MCF 10A (cell line): ENCODE measurements at regions not wholly inside any gene's neighbourhood (a gene's known extent, or its start where the extent isn't known, plus 50 kb on each side); places are given as distances from the start of the nearest gene placed in this dataset.

Experiments used
- BruUV-seq: library from RNA; stranded (reverse); fragments of 400-500 nt; replicated peaks from 2 replicates; lab custom pipeline; 2021; lab: Mats Ljungman, UMichigan
- CTCF ChIA-PET: fragments of 300-600 bp; sonication (Branson Sonifier 250); formaldehyde crosslinking; extraction: SDS; loops from one replicate; lab custom pipeline; 2021; ENCODE audit warnings: antibody characterized with exemption, inconsistent platforms; lab: Yijun Ruan, JAX
- POLR2A ChIA-PET: fragments of 300-600, 350-650 bp; sonication (Branson Sonifier 250); formaldehyde crosslinking; extraction: SDS; loops from one replicate; lab custom pipeline; 2020; ENCODE audit warnings: antibody characterized with exemption, inconsistent platforms; lab: Yijun Ruan, JAX
- DNase-seq: peaks from one replicate; pipeline ENCODE4 v3.0.0-alpha.2; 2018; ENCODE audit not compliant: unreplicated experiment
- H3K27ac Mint-ChIP-seq: one replicate; pipeline ENCODE4 v1.8.0; 2022; ENCODE audit warnings: mild to moderate bottlenecking, low read depth, mixed read lengths; ENCODE audit not compliant: unreplicated experiment
- H3K27me3 Mint-ChIP-seq: one replicate; pipeline ENCODE4 v1.8.0; 2022; ENCODE audit warnings: mixed read lengths; ENCODE audit not compliant: insufficient read depth, unreplicated experiment
- H3K36me3 Mint-ChIP-seq: one replicate; pipeline ENCODE4 v1.8.0; 2022; ENCODE audit warnings: mild to moderate bottlenecking, moderate library complexity, mixed read lengths; ENCODE audit not compliant: insufficient read depth, unreplicated experiment
- H3K4me1 Mint-ChIP-seq: one replicate; pipeline ENCODE4 v1.8.0; 2022; ENCODE audit warnings: mixed read lengths; ENCODE audit not compliant: insufficient read depth, unreplicated experiment
- H3K4me3 Mint-ChIP-seq: one replicate; pipeline ENCODE4 v1.8.0; 2022; ENCODE audit warnings: mild to moderate bottlenecking, moderate library complexity, mixed read lengths; ENCODE audit not compliant: unreplicated experiment
- H3K9me3 Mint-ChIP-seq: one replicate; pipeline ENCODE4 v1.8.0; 2022; ENCODE audit warnings: mixed read lengths; ENCODE audit not compliant: unreplicated experiment
- intact Hi-C: fragments of 100-400 bp; cut with micrococcal nuclease; formaldehyde crosslinking; loops from 2 replicates; pipeline ENCODE4 v1.14.1; 2022
- TF ChIP-seq, protein P1 (sequence below): fragments of 200-600 bp; IDR thresholded peaks from one replicate; pipeline ENCODE4 v1.8.0; 2022; ENCODE audit warnings: antibody characterized with exemption, mild to moderate bottlenecking; ENCODE audit not compliant: unreplicated experiment

- no peak for DNase-seq
- BruUV-seq = no TSS peak
- POLR2A ChIA-PET = no interaction called here
- no peak overlapping the region for H3K27ac Mint-ChIP-seq
- H3K4me3 Mint-ChIP-seq = no peak overlapping the region
- no peaks in the 10 kb centered on the region for H3K36me3 Mint-ChIP-seq
- no peaks in the 10 kb centered on the region for H3K9me3 Mint-ChIP-seq
- H3K4me1 Mint-ChIP-seq = no peaks in the 10 kb centered on the region
- peaks cover 36% of the 10 kb centered on the region for H3K27me3 Mint-ChIP-seq
- TF ChIP-seq, protein P1, sequence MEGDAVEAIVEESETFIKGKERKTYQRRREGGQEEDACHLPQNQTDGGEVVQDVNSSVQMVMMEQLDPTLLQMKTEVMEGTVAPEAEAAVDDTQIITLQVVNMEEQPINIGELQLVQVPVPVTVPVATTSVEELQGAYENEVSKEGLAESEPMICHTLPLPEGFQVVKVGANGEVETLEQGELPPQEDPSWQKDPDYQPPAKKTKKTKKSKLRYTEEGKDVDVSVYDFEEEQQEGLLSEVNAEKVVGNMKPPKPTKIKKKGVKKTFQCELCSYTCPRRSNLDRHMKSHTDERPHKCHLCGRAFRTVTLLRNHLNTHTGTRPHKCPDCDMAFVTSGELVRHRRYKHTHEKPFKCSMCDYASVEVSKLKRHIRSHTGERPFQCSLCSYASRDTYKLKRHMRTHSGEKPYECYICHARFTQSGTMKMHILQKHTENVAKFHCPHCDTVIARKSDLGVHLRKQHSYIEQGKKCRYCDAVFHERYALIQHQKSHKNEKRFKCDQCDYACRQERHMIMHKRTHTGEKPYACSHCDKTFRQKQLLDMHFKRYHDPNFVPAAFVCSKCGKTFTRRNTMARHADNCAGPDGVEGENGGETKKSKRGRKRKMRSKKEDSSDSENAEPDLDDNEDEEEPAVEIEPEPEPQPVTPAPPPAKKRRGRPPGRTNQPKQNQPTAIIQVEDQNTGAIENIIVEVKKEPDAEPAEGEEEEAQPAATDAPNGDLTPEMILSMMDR = no peak
- CTCF ChIA-PET = interaction anchor here (0.6 kb wide), 1 partner anchor 1681 kb away, joined by 4 read pairs; no protein-coding TSS in a partner anchor
- intact Hi-C loops = no loop called here
These were observed 49.8 kb upstream of the VGLL2 start for GRCh38 chr6:117215353-117216090.
